ENCODE measurements at regions not wholly inside any gene's neighbourhood (a gene's known extent, or its start where the extent isn't known, plus 50 kb on each side); places are given as distances from the start of the nearest gene placed in this dataset.

GRCh38 chrX:122517786-122518185, 666.3 kb upstream of the GRIA3 start:
- no peak overlapping the region for H3K4me3 ChIP-seq (ENCODE audit: low read length)
- TF ChIP-seq CTCF (conservative IDR thresholded peaks at IDR 0.05; ENCODE audit: low read length): no peak
- peak; percentile 74 for DNase-seq (ENCODE audit: low read depth)

GRCh38 chrX:122545778-122546177, 638.3 kb upstream of the GRIA3 start:
- DNase-seq (ENCODE audit: low read depth): no peak
- H3K4me3 ChIP-seq (ENCODE audit: low read length): no peak overlapping the region
- TF ChIP-seq CTCF (conservative IDR thresholded peaks at IDR 0.05; ENCODE audit: low read length): no peak

GRCh38 chrX:122546269-122546668, 637.8 kb upstream of the GRIA3 start:
- DNase-seq (ENCODE audit: low read depth): no peak
- TF ChIP-seq CTCF (conservative IDR thresholded peaks at IDR 0.05; ENCODE audit: low read length): no peak
- H3K4me3 ChIP-seq (ENCODE audit: low read length): no peak overlapping the region

GRCh38 chrX:122552286-122552800, 631.7 kb upstream of the GRIA3 start:
- TF ChIP-seq CTCF (conservative IDR thresholded peaks at IDR 0.05; ENCODE audit: low read length): no peak
- H3K4me3 ChIP-seq (ENCODE audit: low read length): no peak overlapping the region

GRCh38 chrX:122555925-122556324, 628.2 kb upstream of the GRIA3 start:
- TF ChIP-seq CTCF (conservative IDR thresholded peaks at IDR 0.05; ENCODE audit: low read length): no peak
- DNase-seq (ENCODE audit: low read depth): no peak
- H3K4me3 ChIP-seq (ENCODE audit: low read length): no peak overlapping the region

More at GRCh38 chrX:122552286-122552800, 631.7 kb upstream of the GRIA3 start:
- peak; percentile 25 for DNase-seq (ENCODE audit: low read depth)

GRCh38 chrX:122565952-122566351, 618.1 kb upstream of the GRIA3 start:
- no peak for TF ChIP-seq CTCF (conservative IDR thresholded peaks at IDR 0.05; ENCODE audit: low read length)
- DNase-seq (ENCODE audit: low read depth): peak; percentile 98
- no peak overlapping the region for H3K4me3 ChIP-seq (ENCODE audit: low read length)

- H3K4me3 ChIP-seq (ENCODE audit: low read length): no peak overlapping the region
- no peak for DNase-seq (ENCODE audit: low read depth)
- TF ChIP-seq CTCF (conservative IDR thresholded peaks at IDR 0.05; ENCODE audit: low read length): no peak
Observed at GRCh38 chrX:122566401-122566800, 617.7 kb upstream of the GRIA3 start.

Measured in AG10803 (cell line).